ENCODE measurements at regions not wholly inside any gene's neighbourhood (a gene's known extent, or its start where the extent isn't known, plus 50 kb on each side); places are given as distances from the start of the nearest gene placed in this dataset.

- no peaks in the 10 kb centered on the region for H3K23me2 ChIP-seq (ENCODE audit: insufficient read length, low read depth, low read length, poor library complexity, severe bottlenecking)
- H4K20me1 ChIP-seq (ENCODE audit: control insufficient read depth, insufficient read depth, insufficient read length): peaks cover 2% of the 10 kb centered on the region
- no peak for TF ChIP-seq CTCF (conservative IDR thresholded peaks at IDR 0.05)
- no peak overlapping the region for H2BK15ac ChIP-seq (ENCODE audit: low read depth, low read length)
- H3K27ac ChIP-seq (ENCODE audit: insufficient read length, low read depth, low read length): no peak overlapping the region
- H4K5ac ChIP-seq (ENCODE audit: insufficient read length, low read depth, low read length): no peak overlapping the region
- no peaks in the 10 kb centered on the region for H3K79me2 ChIP-seq (ENCODE audit: insufficient read depth, low read length)
- H3K79me1 ChIP-seq (ENCODE audit: insufficient read depth, low read depth, low read length, poor library complexity, severe bottlenecking): no peaks in the 10 kb centered on the region
- H3K9ac ChIP-seq (ENCODE audit: extremely low read depth, insufficient read length, low read length): no peak overlapping the region
- H2AFZ ChIP-seq (ENCODE audit: low read length): no peak overlapping the region
- Mint-ChIP-seq H3K4me1 (peaks cover 5 to 21% of the 10 kb centered on the region in 2 experiments; a peak in 3 of 4 replicates), H3K27ac (no peak overlapping the region), H3K27me3 (ENCODE audit: low read depth) (peaks cover 6% of the 10 kb centered on the region), H3K36me3 (ENCODE audit: insufficient read depth in 1 of 3, low read depth in 3 of 3) (no peaks in the 10 kb centered on the region), H3K4me3 (no peak overlapping the region), H3K9me3 (no peaks in the 10 kb centered on the region)
- no peak overlapping the region for H3K14ac ChIP-seq (ENCODE audit: insufficient read depth, low read length)
- H3T11ph ChIP-seq (ENCODE audit: low read length): no peak overlapping the region
- WGBS (ENCODE audit: extremely low coverage, insufficient read length, low lambda C conversion rate): no CpG with 5 or more reads among the region's 1 CpG
- no peak overlapping the region for H3K23ac ChIP-seq (ENCODE audit: insufficient read length, low read depth, low read length)
- no peak overlapping the region for H3K56ac ChIP-seq (ENCODE audit: insufficient read length, low read depth, low read length)
- H2BK5ac ChIP-seq (ENCODE audit: insufficient read length, low read length): no peak overlapping the region
- H4K91ac ChIP-seq (ENCODE audit: insufficient read length, low read depth, low read length): no peak overlapping the region
- no peaks in the 10 kb centered on the region for H3K27me3 ChIP-seq (ENCODE audit: insufficient read depth, low read length)
- no peak overlapping the region for H2AK5ac ChIP-seq (ENCODE audit: insufficient read length, low read length)
- DNase-seq: no peak
- H4K8ac ChIP-seq (replicated peaks; ENCODE audit: insufficient read length, low read depth, low read length): no peak overlapping the region
- H3K18ac ChIP-seq (ENCODE audit: insufficient read length, low read depth, low read length): no peak overlapping the region
- H2BK20ac ChIP-seq (ENCODE audit: low read depth, low read length, poor library complexity, severe bottlenecking): no peak overlapping the region
- no peak overlapping the region for H2BK12ac ChIP-seq (ENCODE audit: insufficient read length, low read depth, low read length)
- H3K4me1 ChIP-seq (ENCODE audit: insufficient read depth, low read length): no peaks in the 10 kb centered on the region
- no peak overlapping the region for H2BK120ac ChIP-seq (ENCODE audit: low read depth, low read length, poor library complexity, severe bottlenecking)
- no peak overlapping the region for H3K4ac ChIP-seq (ENCODE audit: low read depth, low read length)
- no peak overlapping the region for H3K4me2 ChIP-seq (ENCODE audit: insufficient read depth, insufficient read length, low read length)
- no peaks in the 10 kb centered on the region for H3K9me3 ChIP-seq (ENCODE audit: control insufficient read depth, low read depth, low read length)
Measured at GRCh38 chr16:85481206-85481605, 131.9 kb upstream of the GSE1 start.

Measured in H9 (cell line).